ENCODE measurements at regions not wholly inside any gene's neighbourhood (a gene's known extent, or its start where the extent isn't known, plus 50 kb on each side); places are given as distances from the start of the nearest gene placed in this dataset.
"Not testable (repeated sequence)": the region's sequence is repeated elsewhere in the genome, so short reads cannot be mapped to it uniquely, and the experiment has no call there.

DNA sequence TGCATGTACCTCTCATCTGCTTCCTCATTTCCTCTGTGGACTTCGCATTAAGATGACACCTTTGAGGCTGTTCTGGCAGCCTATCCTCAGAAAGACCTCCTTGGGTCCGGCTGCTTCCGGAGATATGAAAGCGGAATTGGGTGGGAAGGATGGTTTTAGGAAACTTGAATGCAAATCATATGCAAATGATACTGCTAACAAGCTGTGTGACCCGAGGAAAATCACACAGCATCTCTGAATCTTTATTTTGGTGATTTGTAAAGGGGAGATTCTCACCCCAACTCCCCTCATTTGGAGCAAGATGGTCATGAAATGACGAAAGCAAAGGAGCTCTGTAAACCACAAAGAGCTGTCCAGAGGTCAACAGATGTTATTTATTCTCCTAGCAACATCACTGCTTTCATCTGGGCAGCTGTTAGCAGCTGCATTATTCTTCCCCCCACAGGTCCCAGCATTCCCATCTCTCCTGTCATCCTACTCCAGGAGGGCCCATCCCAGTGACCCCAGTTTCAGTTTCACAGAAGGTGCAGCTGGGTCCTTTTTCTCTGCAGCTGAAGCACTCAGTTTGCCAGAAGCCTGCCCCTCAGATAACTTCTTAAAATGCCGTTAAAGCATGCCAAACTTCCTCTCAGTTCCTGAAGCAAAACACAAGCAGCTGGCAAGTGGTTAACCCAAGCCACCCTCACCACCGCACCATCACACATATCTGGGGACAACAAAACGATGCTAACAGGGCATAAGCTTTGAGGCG is 269.5 kb downstream of the SEC61B start:
- intact Hi-C loops (cut with DNase I), result no loop called here
- Histone ChIP-seq H3K27ac (no peak overlapping the region), H3K9me3 (no peaks in the 10 kb centered on the region), H3K36me3 (no peaks in the 10 kb centered on the region), H3K27me3 (replicated peaks; ENCODE audit: insufficient read depth) (no peaks in the 10 kb centered on the region), H3K4me1 (replicated peaks) (no peaks in the 10 kb centered on the region), H3K4me3 (no peak overlapping the region)
- WGBS, result 74% methylated on average over 10 of the region's 10 CpGs
- no peak for DNase-seq (ENCODE audit: low spot score)
- no peak for TF ChIP-seq POLR2A (IDR thresholded peaks at IDR 0.05)
- TF ChIP-seq POLR2AphosphoS5 (IDR thresholded peaks at IDR 0.05), result no peak
- TF ChIP-seq, protein P1, sequence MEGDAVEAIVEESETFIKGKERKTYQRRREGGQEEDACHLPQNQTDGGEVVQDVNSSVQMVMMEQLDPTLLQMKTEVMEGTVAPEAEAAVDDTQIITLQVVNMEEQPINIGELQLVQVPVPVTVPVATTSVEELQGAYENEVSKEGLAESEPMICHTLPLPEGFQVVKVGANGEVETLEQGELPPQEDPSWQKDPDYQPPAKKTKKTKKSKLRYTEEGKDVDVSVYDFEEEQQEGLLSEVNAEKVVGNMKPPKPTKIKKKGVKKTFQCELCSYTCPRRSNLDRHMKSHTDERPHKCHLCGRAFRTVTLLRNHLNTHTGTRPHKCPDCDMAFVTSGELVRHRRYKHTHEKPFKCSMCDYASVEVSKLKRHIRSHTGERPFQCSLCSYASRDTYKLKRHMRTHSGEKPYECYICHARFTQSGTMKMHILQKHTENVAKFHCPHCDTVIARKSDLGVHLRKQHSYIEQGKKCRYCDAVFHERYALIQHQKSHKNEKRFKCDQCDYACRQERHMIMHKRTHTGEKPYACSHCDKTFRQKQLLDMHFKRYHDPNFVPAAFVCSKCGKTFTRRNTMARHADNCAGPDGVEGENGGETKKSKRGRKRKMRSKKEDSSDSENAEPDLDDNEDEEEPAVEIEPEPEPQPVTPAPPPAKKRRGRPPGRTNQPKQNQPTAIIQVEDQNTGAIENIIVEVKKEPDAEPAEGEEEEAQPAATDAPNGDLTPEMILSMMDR (IDR thresholded peaks at IDR 0.05), result no peak

GRCh38 chr9:99497641-99498040 is 275.6 kb downstream of the SEC61B start:
- intact Hi-C loops (cut with DNase I), result no loop called here
- H3K4me3 ChIP-seq, result no peak overlapping the region
- no peaks in the 10 kb centered on the region for H3K9me3 ChIP-seq
- no peak overlapping the region for H3K27ac ChIP-seq
- no peak for DNase-seq (ENCODE audit: low spot score)
- H3K27me3 ChIP-seq (replicated peaks; ENCODE audit: insufficient read depth), result no peaks in the 10 kb centered on the region
- 96% methylated on average over 2 of the region's 2 CpGs for WGBS
- H3K4me1 ChIP-seq (replicated peaks), result no peaks in the 10 kb centered on the region
- H3K36me3 ChIP-seq, result no peaks in the 10 kb centered on the region
- TF ChIP-seq POLR2AphosphoS5 (IDR thresholded peaks at IDR 0.05) (no peak), POLR2A (IDR thresholded peaks at IDR 0.05) (no peak)
- TF ChIP-seq, protein P1 (IDR thresholded peaks at IDR 0.05), result no peak

GRCh38 chr9:99498979-99499378 is 276.9 kb downstream of the SEC61B start:
- H3K9me3 ChIP-seq; H3K4me3 ChIP-seq; DNase-seq (ENCODE audit: low spot score); H3K4me1 ChIP-seq (replicated peaks); H3K36me3 ChIP-seq; H3K27me3 ChIP-seq (replicated peaks; ENCODE audit: insufficient read depth); H3K27ac ChIP-seq; intact Hi-C loops (cut with DNase I): not testable (repeated sequence)
- WGBS, result 43% methylated on average over 16 of the region's 16 CpGs

DNA sequence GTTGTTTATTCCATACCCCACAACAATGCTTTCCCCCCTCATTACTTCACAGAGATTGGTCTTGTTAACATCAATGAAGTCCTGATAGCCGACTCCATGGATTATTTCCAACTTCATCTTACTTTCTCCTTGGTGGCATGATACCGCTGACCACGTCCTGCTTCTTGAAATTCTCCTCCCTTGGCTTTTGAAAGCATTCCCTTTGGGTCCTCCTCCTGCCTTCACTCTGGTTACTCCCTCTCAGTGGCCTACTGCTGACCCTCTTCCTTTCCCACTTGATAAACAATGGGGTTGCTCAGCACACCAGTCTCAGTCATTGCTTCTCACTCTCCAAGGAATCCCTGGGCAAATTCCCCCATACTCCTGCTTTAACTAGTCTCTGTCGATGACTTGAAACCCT is 283.9 kb downstream of the SEC61B start:
- TF ChIP-seq, protein P1 (IDR thresholded peaks at IDR 0.05), result no peak
- no peak for TF ChIP-seq POLR2A (IDR thresholded peaks at IDR 0.05)
- Histone ChIP-seq H3K4me1 (replicated peaks) (no peaks in the 10 kb centered on the region), H3K9me3 (no peaks in the 10 kb centered on the region), H3K4me3 (no peak overlapping the region), H3K27ac (no peak overlapping the region), H3K36me3 (no peaks in the 10 kb centered on the region), H3K27me3 (replicated peaks; ENCODE audit: insufficient read depth) (no peaks in the 10 kb centered on the region)
- no peak for DNase-seq (ENCODE audit: low spot score)
- intact Hi-C loops (cut with DNase I), result no loop called here
- WGBS, result 84% methylated on average over 4 of the region's 4 CpGs

DNA sequence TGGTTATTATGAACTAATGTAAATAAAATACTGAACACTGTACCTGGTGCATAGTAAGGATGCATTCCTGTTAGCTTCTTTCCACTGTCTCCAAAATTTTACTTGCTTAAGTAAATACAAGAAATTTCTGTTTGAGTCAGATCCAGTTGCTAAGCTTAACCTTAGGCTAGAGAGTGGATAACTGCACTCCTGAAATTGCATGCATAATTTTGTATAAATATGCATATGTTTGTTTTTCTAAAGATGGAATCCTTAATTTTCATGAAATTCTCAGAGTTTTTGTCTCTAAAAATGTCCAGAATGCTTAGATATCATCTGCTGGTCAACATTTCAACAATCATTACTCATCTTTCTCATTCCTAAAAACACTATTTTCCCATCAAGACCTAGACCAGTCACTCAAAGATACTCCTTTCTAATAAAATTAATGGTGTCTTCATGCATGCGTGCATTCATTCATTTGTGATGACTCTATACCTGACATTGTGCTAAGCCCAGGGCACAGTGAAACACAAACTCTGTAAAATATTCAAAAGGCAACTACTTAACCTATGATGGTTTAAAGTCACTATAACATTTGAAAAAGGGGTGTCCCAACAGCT is 284.8 kb downstream of the SEC61B start:
- WGBS, result 83% methylated on average over 1 of the region's 1 CpG
- Histone ChIP-seq H3K27ac (no peak overlapping the region), H3K4me3 (no peak overlapping the region), H3K36me3 (no peaks in the 10 kb centered on the region), H3K27me3 (replicated peaks; ENCODE audit: insufficient read depth) (no peaks in the 10 kb centered on the region), H3K4me1 (replicated peaks) (no peaks in the 10 kb centered on the region), H3K9me3 (no peaks in the 10 kb centered on the region)
- no peak for DNase-seq (ENCODE audit: low spot score)
- TF ChIP-seq, protein P1 (IDR thresholded peaks at IDR 0.05), result no peak
- TF ChIP-seq POLR2AphosphoS5 (IDR thresholded peaks at IDR 0.05) (no peak), POLR2A (IDR thresholded peaks at IDR 0.05) (no peak)
- intact Hi-C loops (cut with DNase I), result no loop called here
